ENCODE measurements at regions not wholly inside any gene's neighbourhood (a gene's known extent, or its start where the extent isn't known, plus 50 kb on each side); places are given as distances from the start of the nearest gene placed in this dataset.

DNA sequence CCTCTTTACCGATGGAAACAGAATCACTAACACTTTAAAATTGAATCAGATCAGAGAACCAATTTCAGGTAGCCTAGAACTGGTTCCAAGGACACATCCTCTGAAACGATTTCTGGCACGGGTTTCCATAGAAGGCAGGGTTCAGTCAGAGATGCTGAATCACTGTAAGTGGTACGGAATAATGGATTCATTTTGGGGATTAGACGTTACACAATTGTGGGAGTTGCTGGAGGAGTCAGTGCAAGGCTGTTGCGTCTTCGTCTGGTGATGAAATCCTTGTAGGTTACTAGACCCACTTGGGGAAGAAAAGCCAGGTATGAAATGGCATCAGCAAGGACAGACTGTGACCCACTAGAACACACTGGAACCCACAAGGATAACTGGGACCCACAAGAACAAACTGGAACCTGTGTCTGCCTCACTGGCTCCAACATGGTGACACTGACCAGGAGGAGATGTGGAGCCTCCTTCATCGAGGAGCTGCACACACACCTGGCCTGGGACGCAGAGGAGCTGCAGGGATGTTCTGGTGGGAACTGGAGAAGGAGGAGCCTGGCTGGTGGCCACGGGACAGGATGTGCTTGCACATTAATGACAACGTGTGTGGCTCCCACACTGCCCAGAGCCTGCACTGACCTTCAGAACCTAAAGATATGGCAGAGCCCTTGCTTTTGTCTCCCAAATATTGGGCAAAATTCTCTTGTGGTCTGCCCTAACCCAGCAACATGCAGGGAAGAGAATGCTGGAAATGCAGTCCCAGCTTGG lies 105.1 kb downstream of the TRAPPC11 start:
- H3K27me3 Mint-ChIP-seq = no peaks in the 10 kb centered on the region
- H3K36me3 Mint-ChIP-seq (ENCODE audit: insufficient read depth) = no peaks in the 10 kb centered on the region
- ATAC-seq (replicated peaks; ENCODE audit: extremely low read depth, poor library complexity, severe bottlenecking) (no peak), DNase-seq (ENCODE audit: low spot score in 2 of 2) (no peak)
- no peak overlapping the region for H3K4me3 Mint-ChIP-seq
- H3K4me1 Mint-ChIP-seq = no peaks in the 10 kb centered on the region
- H3K9me3 Mint-ChIP-seq = no peaks in the 10 kb centered on the region
- H3K27ac Mint-ChIP-seq (ENCODE audit: low read depth) = no peak overlapping the region

DNA sequence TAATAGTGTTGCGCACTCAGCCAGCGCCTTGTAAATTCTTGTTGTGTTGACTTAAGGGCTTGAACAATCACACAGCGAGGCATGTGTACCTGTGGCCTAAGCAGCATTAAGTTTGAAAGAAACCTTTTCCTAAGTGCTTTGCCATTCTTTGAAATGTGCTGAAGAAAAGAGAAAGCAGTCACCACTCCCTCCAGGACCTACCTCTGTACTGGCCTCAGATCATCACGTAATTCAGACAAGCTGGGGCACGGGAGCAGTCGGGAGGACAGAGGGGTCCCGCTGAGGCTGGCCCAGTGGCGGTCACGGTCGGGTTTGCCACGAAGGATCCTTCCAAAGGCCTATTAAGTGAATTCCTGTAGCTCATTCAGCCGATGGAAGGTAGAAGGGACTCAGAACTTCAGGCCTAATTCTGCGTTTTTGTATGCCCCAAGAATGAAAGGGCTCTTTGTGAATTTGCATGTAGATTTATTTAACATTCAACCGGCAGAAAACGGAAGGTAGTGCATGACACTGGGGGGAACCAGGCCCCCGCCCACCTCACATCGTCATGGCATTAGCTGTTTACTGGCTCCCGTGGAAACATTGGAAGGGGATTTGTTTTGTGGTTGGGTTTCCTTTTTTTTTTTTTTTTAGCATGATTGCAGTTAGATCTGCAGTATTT lies 106.3 kb downstream of the TRAPPC11 start:
- no peak for DNase-seq (ENCODE audit: low spot score in 2 of 2)
- ATAC-seq (replicated peaks; ENCODE audit: extremely low read depth, poor library complexity, severe bottlenecking) = no peak
- H3K4me1 Mint-ChIP-seq = no peaks in the 10 kb centered on the region
- H3K4me3 Mint-ChIP-seq = no peak overlapping the region
- no peaks in the 10 kb centered on the region for H3K36me3 Mint-ChIP-seq (ENCODE audit: insufficient read depth)
- H3K9me3 Mint-ChIP-seq = no peaks in the 10 kb centered on the region
- H3K27ac Mint-ChIP-seq (ENCODE audit: low read depth) = no peak overlapping the region
- H3K27me3 Mint-ChIP-seq = no peaks in the 10 kb centered on the region

- Mint-ChIP-seq H3K4me3 (no peak overlapping the region), H3K36me3 (ENCODE audit: insufficient read depth) (no peaks in the 10 kb centered on the region)
- no peak for ATAC-seq (replicated peaks; ENCODE audit: extremely low read depth, poor library complexity, severe bottlenecking)
These were observed 107.0 kb downstream of the TRAPPC11 start for GRCh38 chr4:183766140-183766539.

GRCh38 chr4:183770906-183771305 lies 111.8 kb downstream of the TRAPPC11 start:
- no peak for DNase-seq (ENCODE audit: low spot score in 2 of 2)
- H3K27ac Mint-ChIP-seq (ENCODE audit: low read depth) = no peak overlapping the region

More at GRCh38 chr4:183766140-183766539, 107.0 kb downstream of the TRAPPC11 start:
- Mint-ChIP-seq H3K27ac (ENCODE audit: low read depth) (no peak overlapping the region), H3K4me1 (no peaks in the 10 kb centered on the region), H3K9me3 (no peaks in the 10 kb centered on the region), H3K27me3 (no peaks in the 10 kb centered on the region)
- no peak for DNase-seq (ENCODE audit: low spot score in 2 of 2)

GRCh38 chr4:183772361-183772760 lies 113.3 kb downstream of the TRAPPC11 start:
- H3K9me3 Mint-ChIP-seq = no peaks in the 10 kb centered on the region
- H3K4me1 Mint-ChIP-seq = no peaks in the 10 kb centered on the region
- ATAC-seq (replicated peaks; ENCODE audit: extremely low read depth, poor library complexity, severe bottlenecking) (no peak), DNase-seq (ENCODE audit: low spot score in 2 of 2) (no peak)
- H3K36me3 Mint-ChIP-seq (ENCODE audit: insufficient read depth) = no peaks in the 10 kb centered on the region
- no peaks in the 10 kb centered on the region for H3K27me3 Mint-ChIP-seq
- no peak overlapping the region for H3K27ac Mint-ChIP-seq (ENCODE audit: low read depth)
- H3K4me3 Mint-ChIP-seq = no peak overlapping the region

More at GRCh38 chr4:183770906-183771305, 111.8 kb downstream of the TRAPPC11 start:
- Mint-ChIP-seq H3K36me3 (ENCODE audit: insufficient read depth) (no peaks in the 10 kb centered on the region), H3K4me3 (no peak overlapping the region), H3K27me3 (no peaks in the 10 kb centered on the region), H3K9me3 (no peaks in the 10 kb centered on the region), H3K4me1 (no peaks in the 10 kb centered on the region)
- ATAC-seq (replicated peaks; ENCODE audit: extremely low read depth, poor library complexity, severe bottlenecking) = no peak

DNA sequence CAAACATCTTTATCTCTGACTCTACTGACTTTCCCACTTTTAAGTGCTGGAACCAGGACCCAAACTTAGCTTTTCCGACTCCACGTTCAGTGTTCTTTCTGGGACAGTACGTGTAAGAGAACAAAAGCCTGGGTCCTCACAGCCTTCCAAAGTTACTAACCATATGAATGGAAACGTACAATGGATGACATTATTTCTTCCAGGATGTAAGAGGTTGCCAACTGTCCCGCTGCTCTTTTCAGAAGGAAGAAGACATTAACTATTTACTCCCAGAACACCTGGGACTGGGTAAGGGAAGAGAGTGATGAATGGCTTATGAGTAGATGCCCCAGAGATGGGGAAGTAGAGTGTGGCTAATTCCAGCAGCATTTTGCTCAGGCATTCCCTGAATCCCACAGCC lies 114.7 kb downstream of the TRAPPC11 start:
- ATAC-seq (replicated peaks; ENCODE audit: extremely low read depth, poor library complexity, severe bottlenecking) (no peak), DNase-seq (ENCODE audit: low spot score in 2 of 2) (no peak)
- Mint-ChIP-seq H3K27me3 (no peaks in the 10 kb centered on the region), H3K9me3 (no peaks in the 10 kb centered on the region), H3K27ac (ENCODE audit: low read depth) (no peak overlapping the region), H3K4me1 (no peaks in the 10 kb centered on the region), H3K36me3 (ENCODE audit: insufficient read depth) (no peaks in the 10 kb centered on the region), H3K4me3 (no peak overlapping the region)

DNA sequence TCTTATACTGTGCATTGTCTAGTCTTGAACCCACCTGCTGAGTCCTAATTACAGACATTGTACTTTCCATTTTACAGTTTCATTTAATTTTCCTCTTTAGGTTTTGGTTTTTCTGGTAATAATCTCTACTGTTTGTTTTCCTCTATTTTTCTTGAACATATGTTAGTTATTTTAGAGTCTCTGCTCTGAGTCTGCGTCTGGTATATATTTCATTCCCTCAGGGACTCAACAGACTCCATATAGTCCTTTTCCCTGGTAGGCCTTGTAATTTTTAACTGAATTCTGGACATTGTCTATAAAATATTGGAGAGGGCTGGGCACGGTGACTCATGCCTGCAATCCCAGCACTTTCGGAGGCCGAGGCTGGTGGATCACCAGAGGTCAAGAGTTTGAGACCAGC lies 121.8 kb upstream of the STOX2 start:
- Mint-ChIP-seq H3K27me3 (peaks cover 52% of the 10 kb centered on the region), H3K4me1 (no peaks in the 10 kb centered on the region), H3K4me3 (no peak overlapping the region), H3K9me3 (no peaks in the 10 kb centered on the region), H3K36me3 (ENCODE audit: insufficient read depth) (no peaks in the 10 kb centered on the region), H3K27ac (ENCODE audit: low read depth) (no peak overlapping the region)
- ATAC-seq (replicated peaks; ENCODE audit: extremely low read depth, poor library complexity, severe bottlenecking) (no peak), DNase-seq (ENCODE audit: low spot score in 2 of 2) (no peak)

GRCh38 chr4:183783991-183784553 lies 121.0 kb upstream of the STOX2 start:
- H3K4me3 Mint-ChIP-seq = no peak overlapping the region

DNA sequence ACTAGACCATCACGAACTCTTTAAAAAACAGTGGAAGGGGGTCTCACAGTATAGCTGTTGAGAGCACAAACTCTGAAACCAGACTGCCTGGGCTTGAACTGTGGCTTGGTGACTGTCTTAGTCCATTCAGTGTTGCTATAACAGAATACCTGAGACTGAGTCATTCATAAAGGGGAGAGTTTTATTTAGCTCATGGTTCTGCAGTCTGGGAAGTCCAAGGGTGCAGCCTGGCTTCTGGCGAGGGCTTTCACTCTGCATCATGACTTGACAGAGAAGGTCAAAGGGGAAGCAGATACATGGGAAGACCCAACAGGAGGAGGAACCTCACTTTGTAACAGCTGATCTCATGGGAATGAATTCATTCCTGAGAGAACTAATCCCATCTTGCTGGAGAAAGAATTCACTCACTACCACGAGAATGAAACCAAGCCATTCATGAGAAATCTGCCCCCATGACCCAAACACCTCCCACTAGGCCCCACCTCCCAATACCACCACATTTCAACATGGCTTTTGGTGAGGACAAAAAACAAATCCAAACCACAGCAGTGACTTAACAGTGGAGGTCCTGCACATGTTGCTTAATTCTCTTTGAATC lies 116.7 kb upstream of the STOX2 start:
- DNase-seq (ENCODE audit: low spot score in 2 of 2) (no peak), ATAC-seq (replicated peaks; ENCODE audit: extremely low read depth, poor library complexity, severe bottlenecking) (no peak)
- no peak overlapping the region for H3K4me3 Mint-ChIP-seq
- H3K27ac Mint-ChIP-seq (ENCODE audit: low read depth) = no peak overlapping the region
- H3K27me3 Mint-ChIP-seq = peaks cover 59% of the 10 kb centered on the region
- no peaks in the 10 kb centered on the region for H3K4me1 Mint-ChIP-seq
- no peaks in the 10 kb centered on the region for H3K36me3 Mint-ChIP-seq (ENCODE audit: insufficient read depth)
- peaks cover 12% of the 10 kb centered on the region for H3K9me3 Mint-ChIP-seq

More at GRCh38 chr4:183783991-183784553, 121.0 kb upstream of the STOX2 start:
- Mint-ChIP-seq H3K9me3 (no peaks in the 10 kb centered on the region), H3K27me3 (peaks cover 52% of the 10 kb centered on the region), H3K36me3 (ENCODE audit: insufficient read depth) (no peaks in the 10 kb centered on the region), H3K27ac (ENCODE audit: low read depth) (no peak overlapping the region), H3K4me1 (no peaks in the 10 kb centered on the region)
- ATAC-seq (replicated peaks; ENCODE audit: extremely low read depth, poor library complexity, severe bottlenecking) (no peak), DNase-seq (ENCODE audit: low spot score in 2 of 2) (no peak)

- H3K27me3 Mint-ChIP-seq = peaks cover 59% of the 10 kb centered on the region
- peaks cover 12% of the 10 kb centered on the region for H3K9me3 Mint-ChIP-seq
- no peak for DNase-seq (ENCODE audit: low spot score in 2 of 2)
- ATAC-seq (replicated peaks; ENCODE audit: extremely low read depth, poor library complexity, severe bottlenecking) = no peak
- no peak overlapping the region for H3K4me3 Mint-ChIP-seq
- H3K36me3 Mint-ChIP-seq (ENCODE audit: insufficient read depth) = no peaks in the 10 kb centered on the region
- no peaks in the 10 kb centered on the region for H3K4me1 Mint-ChIP-seq
- H3K27ac Mint-ChIP-seq (ENCODE audit: low read depth) = no peak overlapping the region
These were observed 115.5 kb upstream of the STOX2 start for GRCh38 chr4:183789657-183790056.

- Mint-ChIP-seq H3K4me1 (no peaks in the 10 kb centered on the region), H3K36me3 (ENCODE audit: insufficient read depth) (no peaks in the 10 kb centered on the region), H3K9me3 (peaks cover 12% of the 10 kb centered on the region), H3K27ac (ENCODE audit: low read depth) (no peak overlapping the region), H3K4me3 (no peak overlapping the region), H3K27me3 (peaks cover 69% of the 10 kb centered on the region)
- DNase-seq (ENCODE audit: low spot score in 2 of 2) (no peak), ATAC-seq (replicated peaks; ENCODE audit: extremely low read depth, poor library complexity, severe bottlenecking) (no peak)
These were observed 114.4 kb upstream of the STOX2 start for GRCh38 chr4:183790661-183791060.

GRCh38 chr4:183797011-183797444 lies 108.1 kb upstream of the STOX2 start:
- peaks cover 12% of the 10 kb centered on the region for H3K9me3 Mint-ChIP-seq
- H3K4me1 Mint-ChIP-seq = no peaks in the 10 kb centered on the region
- ATAC-seq (replicated peaks; ENCODE audit: extremely low read depth, poor library complexity, severe bottlenecking) (peak; percentile 13), DNase-seq (ENCODE audit: low spot score in 2 of 2) (no peak)
- peaks cover 2% of the 10 kb centered on the region for H3K36me3 Mint-ChIP-seq (ENCODE audit: insufficient read depth)
- H3K27me3 Mint-ChIP-seq = peaks cover 81% of the 10 kb centered on the region
- H3K4me3 Mint-ChIP-seq = peak overlapping the region; percentile 40
- H3K27ac Mint-ChIP-seq (ENCODE audit: low read depth) = no peak overlapping the region

Measured in central memory CD8-positive, alpha-beta T cell (primary cell).